PC-9 (cell line): ENCODE measurements at regions not wholly inside any gene's neighbourhood (a gene's known extent, or its start where the extent isn't known, plus 50 kb on each side); places are given as distances from the start of the nearest gene placed in this dataset.

Experiments
- BruUV-seq: library from RNA; stranded (reverse); fragments of 400-500 nt; replicated peaks from 2 replicates; lab custom pipeline; 2021; lab: Mats Ljungman, UMichigan
- CTCF ChIA-PET: fragments of 300-600 bp; sonication (Branson Sonifier 250); formaldehyde crosslinking; loops from one replicate; lab custom pipeline; 2022; ENCODE audit warnings: antibody characterized with exemption; lab: Charles Lee
- POLR2A ChIA-PET: fragments of 300-600 bp; sonication (Branson Sonifier 250); formaldehyde crosslinking; loops from one replicate; lab custom pipeline; 2022; ENCODE audit warnings: antibody characterized with exemption; ENCODE audit not compliant: unreplicated experiment; lab: Charles Lee
- DNase-seq, 2 experiments: peaks; one replicate each; pipeline versions ENCODE4 v3.0.0 to v3.0.0-alpha.2; 2015 to 2022; ENCODE audit warnings: mixed read lengths in 1 of 2
- H2AFZ ChIP-seq: fragments of 200-600 bp; sonication (generic); 2 replicates; pipeline ENCODE4 v1.8.1; 2017; ENCODE audit warnings: antibody characterized with exemption
- H3F3A ChIP-seq: fragments of 200-600 bp; sonication (generic); 2 replicates; pipeline ENCODE4 v1.8.1; 2017; ENCODE audit warnings: antibody characterized with exemption, mild to moderate bottlenecking, low read depth; ENCODE audit not compliant: insufficient read depth
- H3K27ac ChIP-seq: fragments of 200-600 bp; sonication (generic); 2 replicates; pipeline ENCODE4 v1.6.1; 2016; ENCODE audit warnings: mixed run types
- H3K27me3 ChIP-seq: fragments of 200-600 bp; sonication (generic); 2 replicates; pipeline ENCODE4 v1.6.1; 2016; ENCODE audit warnings: low read depth, mixed run types; ENCODE audit not compliant: insufficient read depth
- H3K36me3 ChIP-seq: fragments of 200-600 bp; sonication (generic); 2 replicates; pipeline ENCODE4 v1.6.1; 2016; ENCODE audit warnings: low read depth, mixed run types
- H3K4me1 ChIP-seq: fragments of 200-600 bp; sonication (generic); replicated peaks from 2 replicates; pipeline ENCODE4 v1.6.1; 2016; ENCODE audit warnings: mixed run types; ENCODE audit not compliant: insufficient read depth
- H3K4me2 ChIP-seq: fragments of 200-600 bp; sonication (generic); 2 replicates; pipeline ENCODE4 v1.6.1; 2017; ENCODE audit warnings: mixed run types
- H3K4me3 ChIP-seq: fragments of 200-600 bp; sonication (generic); 2 replicates; pipeline ENCODE4 v1.6.1; 2016; ENCODE audit warnings: mixed run types
- H3K79me2 ChIP-seq: fragments of 200-600 bp; sonication (generic); 2 replicates; pipeline ENCODE4 v1.6.1; 2017; ENCODE audit warnings: low read depth, mixed run types
- H3K9me2 ChIP-seq: fragments of 200-600 bp; sonication (generic); 2 replicates; pipeline ENCODE4 v1.8.1; 2017; ENCODE audit warnings: mild to moderate bottlenecking; ENCODE audit not compliant: insufficient read depth
- H3K9me3 ChIP-seq: fragments of 200-600 bp; sonication (generic); 2 replicates; pipeline ENCODE4 v1.8.1; 2016; ENCODE audit warnings: low read depth; ENCODE audit not compliant: insufficient read depth
- H4K20me1 ChIP-seq: fragments of 200-600 bp; sonication (generic); 2 replicates; pipeline ENCODE4 v1.8.1; 2017; ENCODE audit not compliant: insufficient read depth
- EZH2 ChIP-seq: fragments of 200-600 bp; sonication (generic); IDR thresholded peaks from 2 replicates; pipeline ENCODE4 v1.8.0; 2017; ENCODE audit warnings: antibody characterized with exemption, low read depth
- intact Hi-C: fragments of 100-400 bp; cut with micrococcal nuclease; formaldehyde crosslinking; loops from one replicate; pipeline ENCODE4 v1.10.0; 2022; ENCODE audit not compliant: unreplicated experiment
- TF ChIP-seq, protein P1 (sequence below): fragments of 200-600 bp; sonication (generic); conservative IDR thresholded peaks from 2 replicates; pipeline ENCODE4 v1.6.1; 2017; ENCODE audit warnings: mixed run types, antibody characterized with exemption, mild to moderate bottlenecking, moderate library complexity

DNA sequence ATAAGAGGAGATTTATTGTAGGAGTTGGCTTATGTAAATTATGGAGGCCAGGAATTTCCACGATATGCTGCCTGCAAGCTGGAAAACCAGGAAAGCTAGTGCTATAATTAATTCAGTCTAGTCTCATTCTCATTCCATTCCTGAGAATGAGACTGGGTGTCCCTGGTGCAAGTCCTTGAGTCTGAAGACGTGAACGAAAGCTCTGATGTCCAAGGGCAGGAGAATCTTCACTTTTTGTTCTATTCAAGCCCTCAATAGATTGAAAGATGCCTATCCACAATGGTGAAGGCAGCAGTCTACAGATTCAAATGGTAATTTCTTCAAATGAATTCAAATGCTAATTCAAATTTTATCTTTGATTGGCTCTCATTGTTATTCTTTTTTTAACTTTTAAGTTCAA lies 851.1 kb upstream of the MGAT4C start:
- ChIA-PET POLR2A (no interaction called here), CTCF (no interaction called here)
- no peak overlapping the region; the same call in 1 of the 2 replicates for H2AFZ ChIP-seq
- no peaks in the 10 kb centered on the region for H3K9me3 ChIP-seq
- intact Hi-C loops, result no loop called here
- no peaks in the 10 kb centered on the region for H3K36me3 ChIP-seq
- TF ChIP-seq EZH2, result no peak
- TF ChIP-seq, protein P1, sequence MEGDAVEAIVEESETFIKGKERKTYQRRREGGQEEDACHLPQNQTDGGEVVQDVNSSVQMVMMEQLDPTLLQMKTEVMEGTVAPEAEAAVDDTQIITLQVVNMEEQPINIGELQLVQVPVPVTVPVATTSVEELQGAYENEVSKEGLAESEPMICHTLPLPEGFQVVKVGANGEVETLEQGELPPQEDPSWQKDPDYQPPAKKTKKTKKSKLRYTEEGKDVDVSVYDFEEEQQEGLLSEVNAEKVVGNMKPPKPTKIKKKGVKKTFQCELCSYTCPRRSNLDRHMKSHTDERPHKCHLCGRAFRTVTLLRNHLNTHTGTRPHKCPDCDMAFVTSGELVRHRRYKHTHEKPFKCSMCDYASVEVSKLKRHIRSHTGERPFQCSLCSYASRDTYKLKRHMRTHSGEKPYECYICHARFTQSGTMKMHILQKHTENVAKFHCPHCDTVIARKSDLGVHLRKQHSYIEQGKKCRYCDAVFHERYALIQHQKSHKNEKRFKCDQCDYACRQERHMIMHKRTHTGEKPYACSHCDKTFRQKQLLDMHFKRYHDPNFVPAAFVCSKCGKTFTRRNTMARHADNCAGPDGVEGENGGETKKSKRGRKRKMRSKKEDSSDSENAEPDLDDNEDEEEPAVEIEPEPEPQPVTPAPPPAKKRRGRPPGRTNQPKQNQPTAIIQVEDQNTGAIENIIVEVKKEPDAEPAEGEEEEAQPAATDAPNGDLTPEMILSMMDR, result no peak
- no peaks in the 10 kb centered on the region for H3F3A ChIP-seq
- no peak overlapping the region for H3K27ac ChIP-seq
- BruUV-seq, result no TSS peak
- no peak overlapping the region for H3K4me2 ChIP-seq
- H3K4me1 ChIP-seq, result no peaks in the 10 kb centered on the region
- H3K9me2 ChIP-seq, result peaks cover 6% of the 10 kb centered on the region
- no peak overlapping the region for H3K4me3 ChIP-seq
- no peaks in the 10 kb centered on the region for H4K20me1 ChIP-seq
- H3K79me2 ChIP-seq, result no peaks in the 10 kb centered on the region
- no peak for DNase-seq
- no peaks in the 10 kb centered on the region for H3K27me3 ChIP-seq

DNA sequence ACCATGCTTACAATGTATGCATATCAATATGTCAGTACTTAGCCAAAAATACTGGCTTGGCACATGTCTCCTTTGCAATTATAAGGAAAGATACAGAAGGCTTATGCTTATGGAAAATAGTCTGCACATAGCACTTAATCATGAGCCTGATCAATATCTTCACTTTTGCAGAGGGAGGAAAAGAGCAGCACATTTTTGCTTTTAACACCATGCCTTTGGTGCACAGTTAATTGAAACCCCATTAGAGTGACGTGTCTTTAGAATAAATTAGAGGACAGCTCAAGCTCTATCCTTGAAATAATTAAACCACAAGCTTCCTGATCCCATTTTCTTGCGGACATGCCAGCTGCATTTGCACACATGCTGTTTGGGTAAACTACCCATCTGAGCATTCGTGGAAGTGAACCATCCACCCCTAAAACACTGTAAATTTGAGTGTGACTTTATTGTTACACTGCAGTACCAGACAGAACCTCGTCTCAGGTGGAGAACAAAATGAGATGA lies 839.9 kb upstream of the MGAT4C start:
- no peaks in the 10 kb centered on the region for H4K20me1 ChIP-seq
- H3K4me3 ChIP-seq, result no peak overlapping the region
- no peaks in the 10 kb centered on the region for H3K79me2 ChIP-seq
- POLR2A ChIA-PET, result no interaction called here
- H3F3A ChIP-seq, result no peaks in the 10 kb centered on the region
- no peaks in the 10 kb centered on the region for H3K36me3 ChIP-seq
- no TSS peak for BruUV-seq
- H3K9me2 ChIP-seq, result no peaks in the 10 kb centered on the region
- CTCF ChIA-PET, result no interaction called here
- intact Hi-C loops, result no loop called here
- no peak for DNase-seq
- H3K27me3 ChIP-seq, result no peaks in the 10 kb centered on the region
- no peak overlapping the region for H3K4me2 ChIP-seq
- no peak overlapping the region for H2AFZ ChIP-seq
- H3K27ac ChIP-seq, result no peak overlapping the region
- no peaks in the 10 kb centered on the region for H3K4me1 ChIP-seq
- no peaks in the 10 kb centered on the region; the same call in 1 of the 2 replicates for H3K9me3 ChIP-seq
- TF ChIP-seq, protein P1, result no peak
- TF ChIP-seq EZH2, result no peak

DNA sequence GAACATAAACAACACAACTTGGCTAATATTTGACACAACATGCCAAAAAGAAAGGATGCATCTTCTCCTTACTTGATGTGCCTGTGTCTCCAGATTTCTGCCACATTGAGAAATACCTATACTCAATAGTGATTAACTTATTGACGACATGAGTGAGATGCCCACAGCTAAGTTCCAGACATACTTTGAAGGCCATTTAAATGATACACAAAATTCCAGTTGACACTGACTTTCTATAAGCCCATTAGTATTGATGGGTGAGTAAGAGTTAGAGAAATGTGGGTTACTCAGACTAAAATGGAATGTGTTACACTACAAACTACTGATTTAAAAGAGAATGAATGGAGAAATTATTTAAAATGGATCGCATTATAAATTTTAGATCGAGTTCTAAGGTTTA lies 838.2 kb upstream of the MGAT4C start:
- intact Hi-C loops, result no loop called here

More for the DNA sequence above, 838.2 kb upstream of the MGAT4C start:
- Histone ChIP-seq H3K9me2 (no peaks in the 10 kb centered on the region), H4K20me1 (no peaks in the 10 kb centered on the region), H3K4me1 (no peaks in the 10 kb centered on the region), H3K27ac (no peak overlapping the region), H3K79me2 (no peaks in the 10 kb centered on the region), H3K27me3 (no peaks in the 10 kb centered on the region), H3K9me3 (no peaks in the 10 kb centered on the region; the same call in 1 of the 2 replicates), H3K4me3 (no peak overlapping the region), H3F3A (no peaks in the 10 kb centered on the region), H3K4me2 (no peak overlapping the region), H2AFZ (0 out of 2 replicates have a peak overlapping the region, but pooled peaks have one; percentile 13), H3K36me3 (no peaks in the 10 kb centered on the region)
- no TSS peak for BruUV-seq
- DNase-seq, result no peak
- TF ChIP-seq, protein P1, result no peak
- TF ChIP-seq EZH2, result no peak
- ChIA-PET CTCF (no interaction called here), POLR2A (no interaction called here)
